NAMALWA (cell line): ENCODE measurements at regions not wholly inside any gene's neighbourhood (a gene's known extent, or its start where the extent isn't known, plus 50 kb on each side); places are given as distances from the start of the nearest gene placed in this dataset.
A peak's percentile ranks its signal among the peaks of the same experiment; 100 is the strongest.
"Not testable (repeated sequence)": the region's sequence is repeated elsewhere in the genome, so short reads cannot be mapped to it uniquely, and the experiment has no call there.

Experiments used
- DNase-seq: peaks from one replicate; pipeline ENCODE4 v3.0.0-alpha.2; 2015; ENCODE audit warnings: low spot score

DNA sequence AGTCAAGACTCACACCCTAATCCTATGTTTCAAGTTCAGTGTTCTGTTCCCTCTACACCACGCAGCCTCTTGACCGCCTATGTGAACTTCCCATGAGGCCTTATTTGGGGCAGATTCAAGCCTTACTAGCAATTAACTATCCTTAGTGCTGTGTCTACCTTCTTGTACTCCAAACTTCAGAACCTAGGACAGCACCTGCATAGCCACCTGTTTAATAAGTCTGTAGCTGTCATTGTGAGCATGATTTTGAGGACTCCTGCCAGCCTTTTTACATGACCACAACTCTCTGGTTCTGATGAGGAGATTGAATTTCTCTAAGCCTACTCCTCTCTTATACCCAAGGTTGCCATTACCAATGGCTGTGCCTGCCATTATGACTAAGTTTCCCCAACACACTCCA is 50.8 kb upstream of the PCSK1 start:
- peak; percentile 46 for DNase-seq

DNA sequence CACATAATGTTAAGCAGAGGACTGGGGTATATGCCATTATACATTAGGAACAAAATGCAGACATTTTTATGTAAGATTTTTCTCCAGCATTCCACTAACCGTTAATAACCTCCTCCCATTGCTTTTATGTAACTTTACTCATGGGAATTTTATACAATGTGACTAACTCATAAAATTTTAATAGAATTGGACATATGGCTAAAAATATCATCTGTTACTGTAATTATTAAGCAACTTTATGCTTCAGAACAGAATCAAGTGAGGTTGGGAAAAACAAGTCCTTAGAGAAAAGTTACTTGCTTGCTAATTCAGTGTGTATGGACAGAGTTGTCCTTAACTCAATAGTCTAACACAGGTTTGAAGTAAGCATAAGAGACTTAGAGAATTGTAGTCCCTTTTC is 54.8 kb upstream of the PCSK1 start:
- DNase-seq = no peak

DNA sequence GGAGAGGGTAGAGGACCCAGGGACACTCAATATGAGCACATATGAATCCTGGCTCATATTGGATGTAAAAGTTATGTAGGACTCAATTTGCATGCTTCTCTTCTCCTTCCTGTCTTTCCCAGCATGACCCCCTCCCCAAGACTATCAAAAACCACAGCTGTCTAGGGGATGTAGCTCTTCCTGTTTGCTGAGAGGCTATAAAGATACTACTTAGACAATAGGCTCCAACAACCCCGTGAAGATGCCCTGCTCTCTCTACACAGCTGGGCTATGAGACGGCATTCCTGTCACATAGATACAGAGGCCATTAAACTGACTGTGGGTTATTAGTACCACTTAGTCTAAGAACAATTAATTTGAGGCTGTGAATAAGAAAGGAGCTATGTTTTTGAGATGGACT is 56.5 kb upstream of the PCSK1 start:
- DNase-seq = no peak

DNA sequence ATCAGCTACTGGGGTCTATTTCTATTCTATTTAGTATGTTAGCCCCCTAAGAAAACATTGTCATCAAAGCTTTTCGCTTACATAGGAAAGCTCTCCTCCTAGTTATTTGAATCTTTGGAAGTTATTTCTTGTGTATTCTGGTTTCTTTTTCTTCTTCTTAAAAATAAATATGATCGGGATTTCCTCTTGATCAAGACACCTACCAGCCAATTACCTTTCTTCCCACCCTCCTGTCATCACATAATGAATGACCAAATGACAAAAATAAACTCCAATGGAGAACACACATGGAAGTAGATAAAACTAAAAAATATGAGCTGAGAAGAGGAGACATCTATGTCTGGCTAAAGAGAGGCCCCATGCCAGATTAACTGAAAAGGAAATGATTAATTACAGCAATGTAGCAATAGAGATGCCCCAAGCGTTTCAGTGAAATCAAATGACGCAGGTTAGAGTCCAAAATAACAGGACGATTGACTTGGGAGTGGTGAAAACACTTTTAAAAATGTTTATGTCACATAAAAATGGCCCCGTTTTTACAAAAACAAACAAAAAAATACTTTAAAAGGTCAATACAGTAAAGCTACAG is 59.5 kb upstream of the PCSK1 start:
- DNase-seq = no peak

DNA sequence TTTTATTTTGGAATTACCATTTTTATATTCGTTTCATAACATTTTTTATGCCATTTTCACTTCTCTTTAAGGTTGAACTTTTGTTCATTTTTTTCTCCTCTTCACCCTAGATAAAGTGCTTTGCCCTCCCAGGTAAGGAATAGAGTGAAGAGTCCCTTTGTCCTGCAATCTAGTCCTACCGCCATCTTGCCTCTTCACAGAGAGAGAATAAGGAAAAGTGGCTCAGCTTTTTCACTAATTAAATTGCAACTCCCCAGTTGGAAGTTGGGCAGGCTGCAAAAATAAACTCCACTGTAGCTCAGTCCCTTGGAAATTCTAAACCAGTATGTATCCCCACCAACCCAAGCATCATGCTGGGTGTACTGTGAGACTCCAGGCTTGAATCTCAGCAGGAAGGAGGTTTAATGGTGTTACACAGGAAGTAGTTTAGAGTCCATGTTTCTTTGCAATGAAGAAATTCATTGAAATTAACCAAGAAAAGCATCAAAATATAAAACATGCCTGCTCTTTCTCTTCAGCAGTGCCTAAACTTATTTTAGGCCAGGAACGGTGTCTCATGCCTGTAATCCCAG is 60.3 kb upstream of the PCSK1 start:
- no peak for DNase-seq

DNA sequence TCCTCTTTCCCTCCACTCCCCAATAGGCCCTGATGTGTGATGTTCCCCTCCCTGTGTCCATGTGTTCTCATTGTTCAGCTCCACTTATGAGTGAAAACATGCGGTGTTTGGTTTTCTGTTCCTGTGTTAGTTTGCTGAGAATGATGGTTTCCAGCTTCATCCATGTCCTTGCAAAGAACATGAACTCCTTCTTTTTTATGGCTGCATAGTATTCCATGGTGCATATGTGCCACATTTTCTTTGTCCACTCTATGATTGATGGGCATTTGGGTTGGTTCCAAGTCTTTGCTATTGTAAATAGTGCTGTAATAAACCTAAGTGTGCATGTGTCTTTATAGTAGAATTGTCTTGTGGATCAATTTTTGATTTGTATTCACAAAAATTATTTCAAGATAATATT is 62.4 kb upstream of the PCSK1 start:
- DNase-seq = not testable (repeated sequence)

DNA sequence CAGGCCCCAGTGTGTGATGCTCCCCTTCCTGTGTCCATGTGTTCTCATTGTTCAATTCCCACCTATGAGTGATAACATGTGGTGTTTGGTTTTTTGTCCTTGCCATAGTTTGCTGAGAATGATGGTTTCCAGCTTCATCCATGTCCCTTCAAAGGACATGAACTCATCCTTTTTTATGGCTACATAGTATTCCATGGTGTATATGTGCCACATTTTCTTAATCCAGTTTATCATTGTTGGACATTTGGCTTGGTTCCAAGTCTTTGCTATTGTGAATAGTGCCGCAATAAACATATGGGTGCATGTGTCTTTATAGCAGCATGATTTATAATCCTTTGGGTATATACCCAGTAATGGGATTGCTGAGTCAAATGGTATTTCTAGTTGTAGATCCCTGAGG is 64.0 kb upstream of the PCSK1 start:
- not testable (repeated sequence) for DNase-seq

DNA sequence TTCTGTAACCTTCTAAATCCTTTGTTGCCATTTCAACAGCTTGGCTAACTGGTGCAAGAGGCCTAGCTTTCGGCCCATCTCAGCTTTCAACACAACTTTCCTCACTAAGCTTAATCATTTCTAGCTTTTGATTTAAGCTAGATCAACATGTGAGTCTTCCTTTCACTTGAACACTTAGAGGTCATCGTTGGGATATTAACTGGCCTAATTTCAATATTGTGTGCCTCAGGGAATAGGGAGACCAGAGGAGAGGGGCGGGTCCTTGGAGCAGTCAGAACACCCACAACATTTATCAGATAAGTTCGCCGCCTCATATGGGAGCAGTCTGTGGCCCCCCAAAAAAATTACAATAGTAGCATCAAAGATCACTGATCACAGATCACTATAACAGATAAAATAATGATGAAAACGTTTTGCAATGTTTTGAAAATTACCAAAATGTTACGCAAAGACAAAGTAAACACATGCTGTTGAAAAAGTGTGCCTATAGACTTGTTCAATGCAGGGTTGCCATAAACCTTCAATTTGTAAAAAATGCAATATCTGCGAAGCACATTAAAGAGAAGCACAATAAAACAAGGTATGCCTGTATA is 66.8 kb upstream of the PCSK1 start:
- no peak for DNase-seq

DNA sequence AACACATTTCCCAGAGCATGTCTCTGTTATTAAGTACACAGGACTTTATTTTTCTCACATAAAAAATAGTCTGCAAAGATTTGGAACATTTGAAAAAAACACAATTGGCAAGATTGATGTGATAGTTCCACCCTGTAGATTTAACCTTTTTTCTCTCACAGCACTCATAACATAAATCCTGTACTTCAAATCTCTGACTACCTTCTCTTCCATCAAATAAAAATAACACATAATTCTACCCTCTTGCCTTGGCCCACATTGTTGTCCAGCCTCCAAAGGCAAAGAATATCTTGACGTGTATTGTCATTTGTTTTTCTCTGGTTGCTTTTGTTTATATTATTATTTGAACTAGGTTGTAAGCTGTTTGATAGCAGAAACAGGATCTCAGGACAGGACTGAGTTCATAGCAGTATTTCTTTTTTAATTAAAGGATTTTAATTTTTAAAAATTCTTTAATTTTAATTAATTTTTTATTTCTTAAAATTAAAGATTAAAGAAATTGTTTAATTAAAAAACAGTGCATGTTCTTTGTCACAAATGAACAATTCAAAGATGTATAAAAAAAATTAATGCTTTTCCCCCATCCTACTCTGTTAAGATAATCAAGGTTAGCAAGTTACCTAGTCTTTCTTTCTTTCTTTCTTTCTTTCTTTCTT is 69.1 kb upstream of the PCSK1 start:
- DNase-seq = no peak

DNA sequence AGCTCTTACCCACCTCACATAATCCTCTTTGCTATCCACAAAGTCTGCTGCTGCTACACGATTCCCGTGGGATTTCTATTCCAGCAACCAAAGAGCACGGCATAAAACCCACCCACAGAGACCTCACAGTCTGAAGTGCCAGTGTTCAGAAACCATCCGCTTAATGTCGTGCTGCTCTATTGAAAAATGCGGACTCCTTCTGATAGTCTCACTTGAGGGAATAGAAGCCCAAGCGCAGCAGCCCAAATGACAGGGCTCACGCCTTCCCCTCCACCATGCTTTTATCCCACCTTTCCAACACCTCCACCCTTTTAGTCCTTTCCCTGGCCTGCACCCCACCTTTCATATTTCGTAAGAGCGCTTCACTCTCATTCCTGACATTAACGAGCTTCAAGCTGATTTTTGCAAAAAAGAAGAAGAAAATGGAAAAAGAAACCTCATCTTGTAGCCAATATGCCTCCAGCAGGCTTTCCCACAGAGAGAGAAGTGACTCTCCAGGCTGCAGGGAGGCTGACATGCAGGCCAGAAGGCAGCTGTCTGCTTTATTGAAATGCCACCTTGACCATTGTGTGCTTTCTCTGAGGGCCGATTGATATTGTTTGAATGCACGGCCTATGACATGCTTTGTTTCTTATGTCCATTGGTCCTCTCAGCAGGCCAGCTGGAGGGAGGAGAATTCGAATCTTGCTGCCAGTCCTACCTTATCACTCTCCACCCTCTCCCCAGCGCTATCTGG is 70.6 kb upstream of the PCSK1 start:
- DNase-seq = no peak

DNA sequence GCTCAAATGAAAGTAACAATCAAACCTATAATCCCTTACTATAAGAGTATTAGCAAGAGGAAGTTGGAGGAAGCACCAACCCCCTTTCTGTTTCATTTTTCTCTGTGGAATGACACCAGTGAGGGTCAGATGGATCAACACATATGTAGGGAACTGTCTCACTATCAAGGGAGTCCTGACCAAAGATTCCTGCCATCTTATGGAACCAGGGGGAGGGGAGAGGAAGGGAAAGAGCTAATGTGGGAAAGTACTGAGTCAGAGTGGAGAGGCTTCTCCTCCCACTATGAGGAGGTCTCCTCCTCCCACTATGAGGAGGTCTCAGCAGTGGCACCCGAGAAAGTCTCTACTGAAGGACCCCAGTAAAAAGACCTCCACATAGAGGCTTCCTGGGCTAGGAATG is 73.3 kb upstream of the PCSK1 start:
- DNase-seq = no peak

DNA sequence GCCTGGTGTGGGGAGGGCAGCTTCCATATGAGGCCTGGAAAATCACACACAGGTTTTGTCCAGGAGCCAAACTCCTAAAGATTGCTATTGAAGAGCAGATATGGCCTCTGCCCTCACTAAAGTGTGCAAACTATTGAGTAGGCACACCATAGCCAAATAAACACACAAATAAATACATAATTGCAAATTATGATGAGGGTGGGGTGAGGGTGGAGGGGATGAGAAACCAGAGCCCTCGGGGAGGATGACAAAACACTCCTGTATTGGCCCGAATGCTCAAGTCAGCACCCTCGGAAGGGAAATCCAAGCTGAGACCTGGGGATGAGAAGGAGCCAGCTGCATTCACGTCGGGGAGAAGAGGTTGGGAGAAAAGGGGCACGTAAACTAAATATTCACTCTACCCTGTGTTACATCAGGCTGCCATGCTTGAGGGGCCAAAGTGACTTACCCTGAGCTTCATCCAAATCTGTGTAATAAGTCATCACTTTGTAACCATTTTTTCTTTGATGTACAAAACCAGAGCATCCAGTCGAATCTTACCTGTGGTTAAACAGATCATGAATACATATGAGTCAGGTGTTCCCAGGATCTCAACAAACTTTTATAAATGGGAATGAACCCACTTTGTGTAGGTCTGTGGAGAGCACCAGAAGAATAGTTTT is 73.9 kb upstream of the PCSK1 start:
- DNase-seq = no peak

DNA sequence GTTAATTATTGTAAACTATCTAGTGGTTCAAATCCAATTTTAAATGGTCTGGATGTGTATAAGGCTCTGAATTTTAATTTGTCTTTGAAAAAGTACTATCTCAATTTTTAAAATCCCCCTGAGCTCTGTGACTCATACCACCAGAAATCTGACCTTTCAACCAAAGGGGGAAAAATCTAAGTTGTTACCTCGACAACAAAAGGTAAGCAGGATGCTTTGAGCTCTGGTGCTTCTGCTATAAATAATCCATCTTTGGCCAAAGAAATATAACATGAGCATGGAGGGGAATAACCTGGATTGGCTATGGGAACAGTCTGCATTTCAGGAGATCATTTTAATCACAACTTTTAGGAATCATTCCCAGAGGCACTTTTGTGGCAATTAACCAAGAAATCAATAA is 76.3 kb upstream of the PCSK1 start:
- DNase-seq = no peak

DNA sequence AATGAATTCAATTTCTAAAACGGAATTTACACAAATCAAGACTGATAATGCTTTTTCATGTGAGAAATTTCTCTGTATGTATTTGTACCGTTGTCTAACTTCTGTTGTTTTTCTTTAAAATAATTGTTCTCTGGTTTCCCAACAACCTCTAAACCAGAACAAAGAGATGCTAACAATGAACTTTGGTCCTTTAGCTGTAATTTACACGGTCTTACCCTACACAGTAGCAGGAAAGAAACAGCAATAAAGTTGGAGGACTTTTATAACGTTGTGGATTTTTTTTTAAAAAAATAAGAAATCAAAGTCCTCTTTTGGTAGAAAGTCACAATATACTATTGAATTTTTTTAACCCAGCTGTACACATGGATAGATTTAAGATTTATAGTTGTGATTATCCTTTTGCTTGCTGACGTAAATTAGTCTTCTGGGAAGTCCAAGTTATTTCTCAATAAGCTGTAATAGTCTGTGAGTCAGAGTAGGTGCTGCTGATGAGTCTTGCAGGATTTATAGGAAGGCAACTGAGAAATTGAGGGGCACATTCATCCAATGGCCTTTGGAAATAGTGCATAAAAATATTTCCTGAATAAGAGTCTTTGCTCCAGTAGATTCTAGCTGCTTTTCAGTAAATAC is 76.8 kb upstream of the PCSK1 start:
- DNase-seq = no peak

DNA sequence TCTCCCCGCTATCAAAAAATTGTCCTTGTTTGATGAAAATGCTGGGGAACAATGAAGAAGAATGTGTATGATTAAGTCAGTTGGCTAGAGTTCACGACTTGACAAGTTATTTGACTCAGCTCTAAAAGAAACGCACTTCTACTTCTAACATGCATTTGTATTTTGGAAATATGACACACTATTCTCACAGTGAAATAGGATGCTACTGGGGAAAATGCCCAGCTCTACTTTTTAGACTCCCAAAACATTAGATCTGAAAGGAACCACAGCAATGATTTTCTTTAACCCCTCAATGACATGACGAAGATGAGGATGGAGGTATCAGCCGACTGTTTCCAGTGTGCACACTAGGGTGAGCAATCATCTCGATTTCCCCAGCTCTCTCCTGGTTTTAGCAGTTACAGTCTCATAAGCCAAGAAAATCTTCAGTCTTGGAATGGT is 83.6 kb upstream of the PCSK1 start:
- DNase-seq = no peak

DNA sequence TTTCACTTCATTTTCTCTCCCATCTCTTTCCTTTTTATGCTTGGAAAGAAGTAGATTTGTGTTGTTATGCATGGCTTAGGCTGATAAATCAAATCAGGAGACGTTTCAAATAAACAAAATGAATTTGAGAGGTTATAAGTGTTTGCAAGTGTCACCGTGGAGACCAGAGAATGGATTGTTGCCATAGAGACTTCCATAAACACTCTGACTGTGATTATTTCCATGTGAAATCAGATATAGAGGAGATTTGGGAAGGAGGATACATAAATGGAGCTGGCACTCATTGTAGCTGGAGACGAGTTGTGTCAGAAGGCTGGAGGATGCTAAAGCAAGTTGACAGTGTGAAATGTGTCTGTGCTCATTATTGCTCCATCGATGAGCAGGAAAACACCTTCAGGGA is 84.2 kb upstream of the PCSK1 start:
- DNase-seq = no peak

DNA sequence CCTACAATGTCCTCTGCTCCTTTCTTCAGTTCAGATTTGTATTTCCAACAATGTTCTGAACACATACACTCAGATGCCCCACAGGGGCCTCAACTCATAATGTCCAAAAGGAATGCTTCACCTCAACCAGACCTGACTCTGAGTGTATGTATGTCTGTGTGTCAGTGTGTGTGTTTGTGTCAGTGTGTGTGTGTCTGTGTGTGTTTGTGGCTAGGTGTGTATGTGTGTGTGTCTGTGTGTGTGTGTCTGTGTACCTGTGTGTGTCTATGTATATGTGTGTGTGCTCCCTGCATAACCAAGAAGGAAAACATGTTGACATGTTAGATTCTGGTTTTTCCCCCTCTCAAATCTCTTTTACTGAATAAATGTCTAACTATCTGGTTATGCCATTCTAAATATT is 87.3 kb upstream of the PCSK1 start:
- no peak for DNase-seq

DNA sequence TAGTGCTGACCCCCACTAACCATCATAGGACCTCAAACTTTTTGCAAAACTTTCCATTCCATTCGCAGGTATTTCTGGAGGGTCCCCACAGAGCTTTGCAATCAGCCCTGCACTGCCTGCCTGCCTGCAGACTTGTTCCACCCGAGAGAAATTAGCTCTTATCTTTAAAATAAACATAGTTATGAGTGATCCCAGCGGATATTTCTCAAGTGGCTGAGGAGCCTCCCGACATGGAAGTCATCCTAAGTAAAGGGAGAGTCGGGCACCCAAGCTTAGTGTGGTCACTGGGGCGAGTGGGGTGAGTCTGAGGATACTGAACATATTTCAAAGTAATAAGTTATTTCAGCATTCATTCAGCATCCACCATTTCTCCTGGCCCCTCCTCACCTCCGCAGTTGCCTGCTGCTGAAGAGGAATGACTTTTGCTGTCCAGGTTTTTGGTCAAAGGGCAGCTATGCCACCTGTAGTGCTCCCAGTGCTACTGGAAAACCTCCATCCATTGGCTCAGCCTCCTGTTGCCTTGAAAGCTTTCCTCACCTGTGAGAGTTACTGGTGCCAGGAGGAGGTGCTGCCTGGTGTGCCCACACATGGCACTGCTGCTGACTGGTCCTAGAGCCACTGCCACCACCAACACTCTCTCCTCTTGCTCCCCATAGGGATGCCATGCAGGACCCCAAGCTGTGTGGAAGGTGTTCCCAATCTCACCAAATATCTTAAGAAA is 89.7 kb upstream of the PCSK1 start:
- no peak for DNase-seq

DNA sequence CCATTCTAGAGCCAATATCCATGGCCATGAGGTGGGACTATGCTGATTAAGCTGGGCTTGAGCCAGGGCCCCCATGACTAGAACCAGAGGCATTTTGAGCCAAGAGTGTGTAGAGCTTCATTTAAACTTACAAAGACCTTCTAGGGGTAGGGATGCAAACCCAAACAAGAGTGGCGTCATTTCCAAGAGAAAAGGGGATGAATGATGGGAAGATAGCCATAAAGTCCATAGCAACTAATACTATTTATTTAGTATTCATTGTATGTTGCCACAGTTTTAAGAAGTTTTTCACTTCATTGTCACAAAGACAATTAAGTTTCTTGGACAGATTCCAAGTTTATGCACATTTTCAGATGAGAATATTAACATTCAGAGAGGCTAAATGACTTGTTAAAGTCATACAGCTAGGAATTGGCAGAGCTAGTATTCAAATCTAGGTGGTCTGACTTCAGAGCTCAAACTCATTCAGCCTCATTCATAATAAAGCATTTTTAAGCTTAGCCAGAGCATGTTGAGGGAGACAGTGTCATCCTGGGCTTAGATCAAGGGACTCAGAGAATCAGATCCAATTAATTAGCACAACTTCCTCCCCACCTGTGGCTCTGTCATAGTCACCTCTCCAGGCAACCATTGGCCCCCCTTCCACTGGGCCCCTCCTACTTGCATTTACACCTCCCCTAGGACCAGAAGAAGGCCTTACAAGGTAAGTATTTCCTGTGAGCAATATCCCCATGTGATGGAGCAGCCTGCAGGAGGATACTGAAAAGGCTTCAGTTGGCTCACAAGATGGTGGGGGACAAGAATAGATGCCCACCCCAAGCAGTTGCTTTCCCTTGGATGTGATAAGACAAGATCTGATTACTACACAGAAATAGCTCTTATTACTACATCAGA is 95.0 kb upstream of the PCSK1 start:
- no peak for DNase-seq

DNA sequence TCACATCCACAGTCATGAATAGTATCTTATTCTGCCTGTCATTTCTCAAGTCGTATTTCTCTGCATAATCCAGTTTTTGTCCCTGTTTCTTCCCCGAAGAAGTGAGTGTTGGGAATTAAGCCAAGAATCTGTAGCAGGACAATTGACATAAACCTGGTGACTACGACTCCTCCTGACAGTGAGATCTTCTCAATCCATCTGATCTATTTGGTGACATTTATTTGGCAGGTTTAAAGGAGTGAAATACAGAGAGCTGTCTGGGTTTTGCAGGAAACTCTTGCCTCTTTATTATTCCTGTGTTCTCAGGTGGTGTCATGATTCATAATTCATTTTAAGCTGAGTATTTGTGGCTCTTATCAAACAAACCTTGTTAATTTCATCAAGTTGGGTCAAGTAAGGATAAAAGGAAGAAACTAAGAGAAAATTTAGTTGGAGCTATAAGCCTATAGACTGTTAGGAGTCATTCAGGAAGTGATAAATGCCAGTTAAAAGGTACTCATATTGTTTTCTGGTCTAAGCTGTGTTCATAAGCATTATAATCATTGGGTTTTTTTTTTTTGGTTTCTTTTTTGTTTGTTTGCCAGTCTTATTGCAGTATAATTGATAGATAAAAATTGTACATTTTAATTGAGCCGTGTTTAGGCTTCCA is 95.9 kb upstream of the PCSK1 start:
- DNase-seq = no peak
